Motor neuron (in vitro differentiated cells): ENCODE measurements at regions not wholly inside any gene's neighbourhood (a gene's known extent, or its start where the extent isn't known, plus 50 kb on each side); places are given as distances from the start of the nearest gene placed in this dataset.

Source experiments
- ATAC-seq, 8 experiments: fragments of 200-7000 bp; cut with Tn5 transposase; replicated peaks in 6 of 8; 2 replicates each; pipeline ENCODE4 v1.8.0; 2021; ENCODE audit warnings: mild to moderate bottlenecking in 8 of 8, moderate library complexity in 8 of 8
- H3K27ac ChIP-seq, 2 donors: fragments of 250-450 bp; sonication (Bioruptor Pico); 2 replicates each; pipeline ENCODE4 v1.9.0; 2021; ENCODE audit warnings: antibody characterized with exemption in 2 of 2, mild to moderate bottlenecking in 2 of 2, moderate library complexity in 1 of 2
- H3K4me1 ChIP-seq, 2 donors: fragments of 250-450 bp; sonication (Bioruptor Pico); replicated peaks in 1 of 2; 2 replicates each; pipeline ENCODE4 v1.6.1; 2021; ENCODE audit warnings: antibody characterized with exemption in 2 of 2, mild to moderate bottlenecking in 2 of 2, moderate library complexity in 1 of 2
- H3K4me3 ChIP-seq, 5 donors: fragments of 250-450 bp; sonication (Bioruptor Pico); 2 replicates each; pipeline ENCODE4 v1.9.0; 2021; ENCODE audit warnings: antibody characterized with exemption in 5 of 5, mild to moderate bottlenecking in 5 of 5, moderate library complexity in 4 of 5
- WGBS, 10 experiments: fragments of 450-650 bp; shearing (Covaris generic); methylation state at CpG; one replicate each; pipeline ENCODE4 v1.0.0; 2022; 5-methylcytosine and 5-hydroxymethylcytosine counted together
- in situ Hi-C, 9 experiments: fragments of 400-800 bp; cut with MboI; loops; one replicate each; pipeline ENCODE4 v1.15.0; 2021; ENCODE audit warnings: low sequenced_read_pairs in 9 of 9, low pct_unique_long_range_greater_than_20kb in 2 of 9; ENCODE audit not compliant: unreplicated experiment in 9 of 9

DNA sequence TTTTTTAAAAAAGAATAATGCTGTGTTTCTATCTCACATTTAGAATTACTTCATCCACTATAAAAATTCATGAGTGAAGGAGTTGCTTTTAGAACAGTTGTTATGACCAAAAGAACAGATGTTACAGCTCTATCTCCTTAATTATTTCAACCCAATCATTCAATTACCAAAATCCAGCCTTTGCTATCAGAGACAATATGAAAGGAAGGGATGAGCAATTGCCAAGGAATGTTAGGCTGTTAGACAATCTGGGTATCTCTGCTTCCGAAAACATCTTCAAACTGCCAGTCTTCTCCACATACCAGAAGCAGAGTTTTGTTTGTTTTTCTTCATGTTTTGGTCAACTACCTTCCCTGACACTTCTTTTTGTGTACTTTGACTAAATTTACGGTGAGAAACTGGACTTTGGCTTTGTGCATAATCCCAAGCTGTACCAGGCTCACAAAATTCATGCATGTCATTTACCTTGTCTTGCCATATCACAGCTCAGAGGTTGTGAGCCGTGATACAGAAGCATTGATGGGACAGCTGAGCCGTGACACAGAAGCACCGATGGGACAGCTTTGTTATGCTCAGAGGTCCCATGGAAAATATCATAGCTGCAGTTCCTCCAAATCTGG lies 405.5 kb downstream of the KIF4B start:
- no peak for ATAC-seq

DNA sequence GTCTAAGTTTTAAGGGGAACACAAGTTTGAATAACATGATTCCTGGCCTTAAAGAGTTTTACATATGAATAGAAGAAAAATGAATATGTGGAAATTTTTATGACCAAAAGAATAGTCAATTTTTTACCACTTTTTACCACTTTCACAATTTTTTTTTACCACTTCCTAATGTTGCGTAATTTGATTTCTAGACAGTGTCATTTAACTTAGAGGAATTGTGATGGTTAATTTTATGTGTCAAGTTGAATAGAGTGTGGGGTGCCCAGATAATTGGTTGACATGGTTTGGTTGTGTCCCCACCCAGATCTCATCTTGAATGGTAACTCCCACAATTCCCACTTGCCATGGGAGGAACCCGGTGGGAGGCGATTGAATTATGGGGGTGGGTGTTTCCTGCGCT lies 416.6 kb downstream of the KIF4B start:
- 21 to 100% (median 90%) methylated on average over 1 to 4 of the region's 4 CpGs; no CpG with 5 or more reads in 2 of the 10 experiments for WGBS, 10 experiments
- no peak for ATAC-seq

More for the DNA sequence above, 405.5 kb downstream of the KIF4B start:
- Histone ChIP-seq H3K4me1 (no peaks in the 10 kb centered on the region), H3K4me3 (no peak overlapping the region), H3K27ac (no peak overlapping the region)
- in situ Hi-C loops: no loop called here
- WGBS, 10 experiments: 7 to 96% (median 73%) methylated on average over 1 to 5 of the region's 5 CpGs; no CpG with 5 or more reads in 1 of the 10 experiments

DNA sequence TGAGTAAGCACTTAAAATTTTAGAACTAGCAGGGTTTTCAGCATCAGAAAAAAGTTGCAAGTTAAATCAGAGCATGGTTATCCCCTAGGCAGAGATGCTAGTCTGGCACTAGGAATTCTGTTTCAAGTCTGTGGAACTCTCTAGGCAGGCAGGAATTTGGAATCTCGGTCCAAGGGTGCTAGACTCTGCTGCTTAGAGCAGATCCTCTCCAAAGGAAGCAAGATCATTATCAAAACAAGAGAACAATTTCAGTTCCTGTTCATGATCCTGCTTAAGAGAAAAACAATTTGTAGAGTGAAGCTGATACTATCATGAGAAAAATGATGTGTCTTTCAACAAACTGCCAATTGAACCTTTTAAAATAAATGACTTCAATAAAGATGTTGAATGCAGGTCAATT lies 420.7 kb downstream of the KIF4B start:
- in situ Hi-C loops: no loop called here
- no peaks in the 10 kb centered on the region for H3K4me1 ChIP-seq
- WGBS, 10 experiments: 0 to 100% (median 33%) methylated on average over 1 of the region's 1 CpG; no CpG with 5 or more reads in 5 of the 10 experiments
- H3K4me3 ChIP-seq: no peak overlapping the region
- no peak for ATAC-seq
- no peak overlapping the region for H3K27ac ChIP-seq

More for the DNA sequence above, 416.6 kb downstream of the KIF4B start:
- H3K4me3 ChIP-seq: no peak overlapping the region
- H3K4me1 ChIP-seq: no peaks in the 10 kb centered on the region
- H3K27ac ChIP-seq: no peak overlapping the region
- in situ Hi-C loops: no loop called here

DNA sequence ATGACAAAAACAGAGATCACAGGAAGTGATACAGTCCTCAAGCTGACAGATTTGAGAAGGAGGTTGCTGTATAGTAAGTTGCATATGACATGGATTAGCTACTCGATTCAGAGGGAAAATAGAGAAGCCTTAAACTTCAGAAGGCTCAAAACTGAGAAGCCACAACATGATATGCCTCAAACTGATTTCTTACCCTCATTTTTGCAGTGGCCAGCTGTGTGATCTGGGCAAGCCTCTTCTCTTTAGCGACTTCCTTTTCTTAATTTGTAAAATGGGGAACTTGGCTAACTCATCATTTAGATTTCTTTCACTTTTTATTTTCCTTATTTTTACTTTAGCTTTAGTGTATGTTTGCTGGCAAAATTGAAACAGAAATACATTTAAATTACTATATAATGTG lies 421.1 kb downstream of the KIF4B start:
- H3K4me3 ChIP-seq: no peak overlapping the region
- in situ Hi-C loops: no loop called here
- WGBS, 10 experiments: 0 to 94% (median 65%) methylated on average over 1 to 2 of the region's 2 CpGs; no CpG with 5 or more reads in 1 of the 10 experiments
- no peak for ATAC-seq
- no peak overlapping the region for H3K27ac ChIP-seq
- no peaks in the 10 kb centered on the region for H3K4me1 ChIP-seq

DNA sequence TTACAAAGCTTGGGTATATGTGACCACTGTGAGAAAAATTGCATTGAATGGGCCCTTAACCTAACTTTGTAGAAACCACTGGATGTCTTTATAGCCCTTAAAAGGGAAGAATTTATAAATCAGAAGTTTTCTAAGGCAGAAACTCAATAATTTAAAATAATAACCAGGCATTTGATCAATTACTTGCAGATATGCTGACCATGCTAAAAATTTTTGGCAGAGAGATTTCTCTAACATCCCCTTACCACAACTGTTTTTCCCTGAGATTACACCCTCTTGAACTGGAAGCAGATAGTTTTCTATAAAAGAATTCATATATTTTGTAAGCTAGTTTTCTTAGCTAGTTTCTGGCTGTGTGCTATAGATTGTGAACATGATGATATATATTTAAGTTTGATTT lies 428.3 kb downstream of the KIF4B start:
- in situ Hi-C loops: no loop called here
- ATAC-seq: no peak
- H3K27ac ChIP-seq: no peak overlapping the region
- no peak overlapping the region for H3K4me3 ChIP-seq
- no peaks in the 10 kb centered on the region for H3K4me1 ChIP-seq

DNA sequence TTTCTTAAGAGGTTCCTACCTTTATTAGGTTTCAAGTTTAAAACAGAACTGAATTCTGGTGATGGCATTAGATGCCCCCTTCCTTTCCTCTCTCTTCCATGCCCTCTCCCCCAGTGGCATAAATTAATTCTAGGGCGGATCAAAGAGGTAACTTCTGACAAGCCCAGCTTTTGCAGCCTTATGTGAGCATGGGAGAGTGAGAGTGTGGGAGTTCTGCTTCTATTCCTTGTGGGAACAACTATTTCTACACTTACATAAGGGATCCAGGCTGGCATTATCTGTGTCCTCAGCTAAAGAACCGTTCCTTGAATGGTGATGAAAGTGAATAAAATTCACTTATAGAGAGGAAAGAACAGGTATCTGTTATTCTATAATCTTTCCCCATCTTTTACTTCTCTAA lies 437.6 kb downstream of the KIF4B start:
- Histone ChIP-seq H3K27ac (no peak overlapping the region), H3K4me3 (no peak overlapping the region), H3K4me1 (no peaks in the 10 kb centered on the region)
- in situ Hi-C loops: no loop called here
- WGBS, 10 experiments: 0 to 100% (median 51%) methylated on average over 1 to 2 of the region's 2 CpGs; no CpG with 5 or more reads in 2 of the 10 experiments
- no peak for ATAC-seq

DNA sequence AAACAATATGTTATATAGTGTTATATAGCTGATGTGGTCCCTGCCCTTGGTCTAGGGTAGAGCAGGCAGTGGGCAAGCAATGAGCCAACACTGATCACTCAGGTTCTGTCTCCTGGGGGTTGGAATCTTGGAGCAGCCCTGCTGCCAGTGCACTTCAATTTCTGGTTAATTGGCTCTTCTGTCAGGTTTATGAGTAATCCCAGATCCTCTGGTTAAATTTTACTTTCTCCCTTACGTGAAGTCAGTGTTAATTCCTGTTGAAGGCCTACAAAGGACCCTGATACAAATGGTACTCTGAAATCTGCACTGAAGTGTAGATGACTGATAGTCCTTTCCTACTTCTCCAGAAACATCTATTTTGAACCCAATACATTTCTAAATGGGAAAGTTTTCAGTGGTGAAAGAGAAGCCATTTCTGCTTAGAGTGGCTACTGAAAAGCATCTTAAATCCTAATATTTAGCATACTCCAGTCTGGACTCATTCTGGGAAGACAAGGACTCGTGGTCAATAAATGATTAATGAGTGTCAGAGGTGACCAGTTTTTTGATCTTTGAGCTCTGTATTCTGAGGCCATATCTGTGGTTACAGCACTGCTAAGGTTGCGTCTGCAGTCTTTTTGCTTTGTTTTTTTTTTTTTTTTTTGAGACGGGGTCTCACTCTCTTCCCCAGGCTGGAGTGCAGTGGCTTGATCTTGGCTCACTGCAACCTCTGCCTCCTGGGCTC lies 442.4 kb downstream of the KIF4B start:
- H3K27ac ChIP-seq: no peak overlapping the region
- WGBS, 10 experiments: 14 to 88% (median 71%) methylated on average over 1 to 4 of the region's 4 CpGs; no CpG with 5 or more reads in 1 of the 10 experiments
- in situ Hi-C loops: no loop called here
- ATAC-seq: no peak
- no peaks in the 10 kb centered on the region for H3K4me1 ChIP-seq
- H3K4me3 ChIP-seq: no peak overlapping the region

DNA sequence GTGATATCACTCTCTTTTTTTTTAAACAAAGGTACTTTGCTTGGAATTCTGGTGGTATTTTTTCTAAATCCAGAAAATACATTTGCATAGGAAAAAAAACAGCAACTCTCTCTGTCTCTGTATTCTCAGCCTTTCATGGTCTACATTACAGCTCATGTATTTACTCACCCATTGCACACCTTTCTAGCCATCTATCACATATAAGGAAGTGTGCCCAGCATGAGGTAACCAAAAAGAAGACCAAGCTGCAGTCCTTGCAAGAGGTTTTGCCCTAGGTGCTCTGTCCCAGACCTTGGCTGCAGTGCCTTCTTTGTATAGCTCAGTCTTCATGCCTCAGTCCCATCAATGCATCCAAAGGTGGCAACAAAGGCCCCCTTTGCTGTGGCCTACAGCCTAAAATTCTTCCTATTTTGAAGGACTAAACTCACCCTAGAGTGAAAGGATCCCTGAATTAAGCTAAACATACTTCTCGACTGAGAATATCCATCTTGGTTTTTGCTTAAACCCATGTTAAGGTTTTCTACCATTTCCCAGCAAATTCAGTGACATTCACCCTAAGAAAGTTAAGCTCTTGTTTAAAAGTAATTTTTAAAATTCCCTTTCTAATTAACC lies 446.4 kb downstream of the KIF4B start:
- Histone ChIP-seq H3K4me3 (no peak overlapping the region), H3K4me1 (no peaks in the 10 kb centered on the region), H3K27ac (no peak overlapping the region)
- in situ Hi-C loops: no loop called here
- ATAC-seq: no peak
- WGBS, 10 experiments: 0 to 100% (median 61%) methylated on average over 1 of the region's 1 CpG; no CpG with 5 or more reads in 2 of the 10 experiments

DNA sequence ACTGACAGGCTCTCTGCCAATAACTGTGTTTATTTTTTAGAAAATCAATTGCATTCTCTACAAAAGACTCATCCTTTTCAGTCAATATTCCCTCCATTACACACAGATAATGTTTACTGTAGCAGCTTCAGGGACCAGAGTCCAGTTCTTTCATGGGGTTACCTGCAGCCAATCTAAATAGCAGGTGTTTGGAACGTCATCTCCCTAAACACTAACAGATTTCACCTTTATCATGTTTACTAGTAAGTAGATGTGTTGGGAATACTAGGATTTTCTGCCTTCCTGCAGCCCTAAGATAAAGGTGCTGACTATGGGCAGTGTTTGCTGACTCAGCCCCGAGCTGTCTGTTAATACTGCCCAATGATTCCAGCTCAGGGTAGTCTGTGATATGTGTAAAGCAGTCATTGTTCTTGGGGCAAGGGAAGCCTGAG lies 447.0 kb downstream of the KIF4B start:
- 0 to 86% (median 22%) methylated on average over 1 to 2 of the region's 2 CpGs; no CpG with 5 or more reads in 2 of the 10 experiments for WGBS, 10 experiments
- H3K27ac ChIP-seq: no peak overlapping the region
- ATAC-seq: peak in 5 of 8 experiments; percentile 7 to 66 (median 54)
- in situ Hi-C loops: no loop called here
- no peaks in the 10 kb centered on the region for H3K4me1 ChIP-seq
- H3K4me3 ChIP-seq: no peak overlapping the region

DNA sequence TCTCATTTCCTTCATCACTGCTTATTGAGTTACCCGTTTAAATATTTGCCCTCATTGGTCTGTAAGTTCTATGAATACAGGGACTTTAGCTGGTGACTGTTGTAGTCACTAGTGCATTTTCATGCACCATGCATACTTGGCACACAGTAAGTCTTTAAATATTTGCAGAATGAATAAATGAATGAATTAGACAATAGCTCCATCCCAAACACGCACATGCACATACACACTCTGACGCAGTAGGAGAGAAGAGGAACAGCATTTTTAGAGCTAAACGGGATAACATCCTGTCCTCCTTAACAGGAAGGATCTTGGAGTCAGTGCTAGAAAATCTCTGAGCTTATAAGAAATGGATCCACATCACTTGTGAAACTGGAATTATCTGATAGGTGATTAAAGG lies 447.7 kb downstream of the KIF4B start:
- peak in 2 of 8 experiments; percentile 88 to 98 for ATAC-seq
- H3K4me3 ChIP-seq: no peak overlapping the region
- no peaks in the 10 kb centered on the region for H3K4me1 ChIP-seq
- 0 to 93% (median 82%) methylated on average over 1 to 4 of the region's 4 CpGs; no CpG with 5 or more reads in 1 of the 10 experiments for WGBS, 10 experiments
- in situ Hi-C loops: no loop called here
- no peak overlapping the region for H3K27ac ChIP-seq

DNA sequence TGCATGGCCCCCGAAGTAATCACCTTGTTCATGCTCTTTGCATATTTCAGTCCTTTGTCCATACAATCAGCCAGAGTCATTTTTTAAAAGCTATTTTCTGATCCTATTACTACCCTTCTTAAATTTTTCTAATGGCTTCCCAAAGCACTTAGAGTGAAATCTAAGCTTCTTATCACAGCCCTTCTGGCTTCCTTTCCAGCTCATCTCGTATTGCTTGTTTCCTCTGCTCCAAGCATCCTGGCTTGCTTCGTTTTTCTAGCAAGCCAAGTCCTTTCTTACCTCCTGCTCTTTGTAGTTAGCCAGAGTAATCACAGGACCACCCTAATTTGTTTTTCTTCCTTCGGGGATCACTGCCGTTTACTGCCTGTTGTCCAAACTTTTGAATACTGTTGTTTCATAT lies 453.3 kb downstream of the KIF4B start:
- WGBS, 10 experiments: 3 to 100% (median 81%) methylated on average over 2 to 5 of the region's 5 CpGs
- Histone ChIP-seq H3K4me3 (no peak overlapping the region), H3K27ac (no peak overlapping the region), H3K4me1 (peaks cover 0 to 6% of the 10 kb centered on the region in 2 donors)
- in situ Hi-C loops: no loop called here
- ATAC-seq: no peak

DNA sequence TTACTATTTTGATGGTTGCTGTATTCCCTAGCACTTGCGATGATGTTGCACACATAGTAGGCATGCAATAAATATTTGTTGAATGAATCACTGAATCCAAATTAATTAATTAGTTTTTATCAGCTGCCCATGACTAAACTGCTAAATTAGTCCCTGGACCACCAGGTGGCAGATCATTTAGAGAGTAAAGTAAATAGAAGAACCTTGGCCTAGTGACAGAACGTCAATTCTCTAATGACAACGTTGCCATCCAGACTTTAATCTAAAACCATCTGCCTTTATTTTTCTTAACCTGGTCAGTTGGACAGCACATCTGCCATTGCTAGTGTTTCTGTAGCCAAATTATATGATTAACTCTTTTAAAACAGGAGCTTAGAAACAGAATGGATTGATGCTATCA lies 457.5 kb downstream of the KIF4B start:
- in situ Hi-C loops: no loop called here
- Histone ChIP-seq H3K4me1 (peaks cover 6% of the 10 kb centered on the region in 2 donors), H3K27ac (no peak overlapping the region), H3K4me3 (no peak overlapping the region)
- 47 to 100% (median 74%) methylated on average over 1 to 3 of the region's 3 CpGs; no CpG with 5 or more reads in 1 of the 10 experiments for WGBS, 10 experiments
- ATAC-seq: no peak

DNA sequence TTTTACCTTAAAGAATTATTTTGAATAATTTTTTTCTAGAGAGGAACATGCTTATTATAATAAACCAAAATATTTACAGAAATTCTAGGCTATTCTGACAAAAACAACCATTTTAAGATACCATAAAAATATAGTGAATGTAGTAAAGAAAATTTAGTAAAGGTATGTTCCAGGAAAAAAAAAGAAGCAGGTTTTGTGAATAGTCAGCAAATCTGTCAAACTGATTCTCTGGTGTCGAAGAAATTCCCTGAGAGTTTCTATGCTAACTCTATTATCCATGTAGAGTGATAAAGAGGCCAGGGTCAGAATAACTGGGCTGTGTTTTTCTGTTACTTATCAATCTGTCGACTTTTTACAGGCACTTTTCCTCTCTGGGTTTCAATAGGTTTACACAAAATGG lies 459.2 kb downstream of the KIF4B start:
- H3K27ac ChIP-seq: no peak overlapping the region
- H3K4me1 ChIP-seq: peaks cover 6% of the 10 kb centered on the region in 2 donors
- WGBS, 10 experiments: 0 to 88% (median 53%) methylated on average over 1 to 2 of the region's 2 CpGs
- no peak overlapping the region for H3K4me3 ChIP-seq
- in situ Hi-C loops: no loop called here
- ATAC-seq: no peak
